GM18519 (cell line): ENCODE measurements at regions not wholly inside any gene's neighbourhood (a gene's known extent, or its start where the extent isn't known, plus 50 kb on each side); places are given as distances from the start of the nearest gene placed in this dataset.

Source experiments
- ATAC-seq: cut with Tn5 transposase; IDR thresholded peaks from one replicate; pipeline ENCODE4 v1.9.1; 2021; ENCODE audit warnings: mild to moderate bottlenecking, moderate library complexity; ENCODE audit not compliant: unreplicated experiment, low FRiP score

DNA sequence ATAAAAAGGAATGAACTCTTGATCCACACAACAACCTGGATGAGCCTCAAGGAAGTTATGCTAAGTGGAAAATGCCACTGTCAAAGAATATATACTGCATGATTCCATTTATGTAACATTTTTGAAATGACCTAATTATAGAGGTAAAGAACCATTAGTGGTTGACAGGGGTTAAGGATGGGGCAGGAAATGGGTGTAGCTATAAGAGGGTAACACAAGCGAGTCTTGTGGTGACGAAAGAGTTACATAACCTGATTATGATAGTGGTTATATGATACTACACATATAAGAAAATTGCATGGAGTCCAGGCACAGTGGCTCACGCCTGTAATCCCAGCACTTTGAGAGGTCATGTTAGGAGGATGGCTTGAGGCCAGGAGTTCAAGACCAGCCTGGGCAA lies 346.6 kb upstream of the PKDCC start:
- ATAC-seq = no peak

GRCh38 chr2:41703123-41703522 lies 344.7 kb upstream of the PKDCC start:
- no peak for ATAC-seq

DNA sequence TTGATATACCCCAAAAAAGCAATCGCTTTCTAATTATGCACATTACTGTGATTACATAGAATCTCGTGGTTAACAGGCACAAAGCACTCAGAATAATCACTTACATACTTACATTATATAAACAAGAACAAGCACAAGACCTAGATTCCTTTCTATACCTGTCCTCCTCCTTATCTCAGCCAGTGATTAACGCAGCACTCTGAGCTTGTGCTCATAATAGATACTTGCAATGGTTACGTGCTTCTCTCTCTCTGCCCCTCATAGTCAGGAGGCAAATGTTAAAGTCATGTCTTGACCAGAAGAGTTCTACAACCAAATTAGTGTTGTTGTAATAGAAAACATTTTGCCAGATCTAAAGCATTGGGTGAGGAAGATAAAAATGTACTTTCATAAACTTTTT lies 342.2 kb upstream of the PKDCC start:
- no peak for ATAC-seq

- ATAC-seq = no peak
Measured at GRCh38 chr2:41706286-41706685, 341.5 kb upstream of the PKDCC start.

GRCh38 chr2:41707790-41708451 lies 339.9 kb upstream of the PKDCC start:
- ATAC-seq = no peak

DNA sequence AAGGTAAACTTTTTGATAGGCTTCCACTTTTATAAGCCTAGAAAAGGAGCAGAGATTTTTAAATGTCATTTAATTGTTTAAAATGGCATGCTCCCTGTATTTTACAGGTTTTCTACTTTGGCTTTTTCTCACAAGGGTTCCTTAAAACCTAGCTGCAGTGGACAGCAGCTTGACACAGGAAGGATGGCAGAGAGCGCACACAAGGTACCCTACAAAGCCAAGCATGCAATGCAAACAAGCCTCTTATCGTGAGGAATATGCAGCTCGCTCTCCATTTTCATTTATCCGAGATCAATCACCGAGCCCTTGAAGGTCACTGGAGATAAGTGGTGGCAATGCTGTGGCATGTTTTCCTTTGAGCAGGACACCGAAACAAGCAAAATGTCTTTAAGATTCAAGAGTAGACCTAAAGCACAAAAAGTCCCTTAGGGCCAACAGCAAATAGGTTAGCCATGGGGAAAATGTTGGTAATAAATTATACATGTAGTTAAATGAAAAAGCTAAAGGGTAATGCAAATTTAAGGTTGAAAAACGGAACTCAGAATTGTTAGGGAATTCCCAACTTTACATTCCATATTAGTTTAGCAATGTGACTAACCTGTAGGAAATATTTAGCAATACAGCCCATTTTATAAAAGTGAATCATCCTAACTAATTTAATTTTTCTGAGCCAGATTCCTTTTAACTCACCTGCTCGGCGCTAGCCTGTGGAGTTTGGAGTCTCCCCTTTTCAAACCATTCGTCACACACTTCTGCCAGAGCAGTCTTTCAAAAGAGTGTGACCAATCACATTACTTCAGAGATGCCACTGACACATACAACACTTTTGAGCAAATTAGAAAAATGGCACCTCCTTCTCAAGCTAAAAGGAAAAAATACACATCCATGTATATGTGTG lies 337.9 kb upstream of the PKDCC start:
- ATAC-seq = no peak

- no peak for ATAC-seq
Measured at GRCh38 chr2:41710944-41711343, 336.9 kb upstream of the PKDCC start.

DNA sequence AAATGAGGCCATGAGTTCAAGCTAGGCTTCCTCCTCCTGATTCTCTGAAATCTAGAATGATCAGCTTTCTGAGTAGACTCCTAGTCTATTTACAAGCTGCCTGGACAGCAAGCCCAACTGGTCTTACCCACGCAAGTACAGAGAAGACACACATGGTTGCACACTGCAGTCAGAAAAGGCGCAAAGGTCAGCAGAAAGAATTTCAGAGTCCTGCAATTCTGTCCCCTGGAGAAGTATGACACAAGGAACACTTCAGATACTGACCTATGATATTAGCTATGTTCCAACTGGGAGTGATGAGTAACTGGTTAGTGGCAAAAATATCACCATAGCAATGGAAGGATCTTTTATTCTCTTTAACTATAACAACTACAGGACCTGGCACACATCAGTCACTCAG lies 336.1 kb upstream of the PKDCC start:
- no peak for ATAC-seq

DNA sequence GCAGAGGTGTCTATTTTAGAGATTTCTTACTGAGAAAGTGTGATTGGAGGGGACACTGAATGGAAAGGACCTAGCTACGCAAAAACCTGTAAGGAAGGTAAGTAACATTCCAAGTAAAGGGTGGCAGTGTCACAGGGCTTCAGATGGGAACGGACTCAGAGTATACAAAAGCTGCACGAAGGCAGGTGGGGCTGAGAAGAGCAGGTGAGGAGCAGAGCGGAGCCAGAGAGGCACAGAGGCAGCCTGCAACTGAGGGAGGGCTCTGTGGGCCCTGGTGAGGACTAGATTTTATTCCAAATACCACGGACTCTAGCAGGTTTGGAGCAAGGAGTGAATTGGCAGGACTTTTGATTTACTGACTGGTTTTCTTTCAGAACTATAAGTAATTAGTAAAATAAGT lies 331.3 kb upstream of the PKDCC start:
- no peak for ATAC-seq

DNA sequence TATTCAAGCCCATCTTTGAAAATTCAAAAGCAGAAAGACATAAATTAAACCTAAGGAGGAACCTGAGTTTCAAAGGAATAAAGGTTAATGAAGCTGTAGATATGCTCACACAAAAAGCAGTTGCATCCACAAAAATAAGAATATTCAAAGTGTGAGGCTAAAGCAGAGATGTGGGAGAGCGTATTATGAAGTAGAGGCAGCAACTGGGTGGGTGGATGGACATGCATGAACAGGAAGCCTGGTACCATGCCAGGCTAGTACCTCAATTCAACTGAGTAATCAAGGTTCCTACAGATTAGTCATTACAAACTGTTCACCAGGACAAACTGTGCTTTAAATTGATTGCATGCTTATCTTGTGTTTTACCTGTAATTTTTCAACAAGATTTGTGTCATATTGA lies 330.0 kb upstream of the PKDCC start:
- ATAC-seq = no peak

DNA sequence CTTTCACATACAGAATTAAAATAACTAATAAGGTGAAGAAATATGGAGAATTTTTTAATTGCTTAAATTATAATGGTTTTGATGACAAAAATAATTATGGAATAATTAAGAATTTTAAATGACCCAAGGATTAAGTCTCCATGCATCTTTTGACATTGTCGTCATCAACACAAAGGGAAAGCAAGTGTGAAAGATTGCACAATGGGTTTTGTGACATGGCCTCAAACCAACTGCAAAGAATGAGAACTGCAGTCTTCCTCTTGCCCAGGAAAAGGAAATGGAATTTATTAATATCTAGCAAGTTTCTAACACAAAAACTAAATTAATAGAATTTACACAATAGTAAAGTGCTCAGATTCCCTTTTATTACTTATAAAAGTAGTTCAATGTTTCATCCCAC lies 329.1 kb upstream of the PKDCC start:
- no peak for ATAC-seq

- ATAC-seq = no peak
Measured at GRCh38 chr2:41719756-41720155, 328.1 kb upstream of the PKDCC start.

GRCh38 chr2:41720331-41721251 lies 327.2 kb upstream of the PKDCC start:
- peak; percentile 47 for ATAC-seq

- ATAC-seq = no peak
Measured at GRCh38 chr2:41722668-41723369, 325.0 kb upstream of the PKDCC start.

GRCh38 chr2:41723526-41723925 lies 324.3 kb upstream of the PKDCC start:
- no peak for ATAC-seq

DNA sequence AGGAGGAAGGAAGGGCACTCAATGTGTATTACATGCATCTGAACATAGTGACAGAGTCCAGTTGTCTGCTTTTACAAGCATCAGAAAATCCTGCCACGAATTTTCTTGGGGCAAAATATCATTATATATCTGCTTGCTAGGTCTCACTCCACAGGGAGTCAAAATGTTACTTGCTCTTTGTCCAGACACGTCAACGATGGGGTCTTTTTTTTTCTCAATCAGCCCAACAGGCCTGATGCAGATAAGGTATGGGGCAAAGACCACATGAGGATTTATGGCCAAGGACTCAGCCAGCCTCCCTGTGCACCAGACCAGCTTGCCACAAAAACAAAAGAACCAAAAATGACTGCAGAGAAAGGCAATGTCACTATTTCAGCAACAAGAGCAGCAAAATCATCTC lies 323.4 kb upstream of the PKDCC start:
- no peak for ATAC-seq

GRCh38 chr2:41725901-41726300 lies 321.9 kb upstream of the PKDCC start:
- ATAC-seq = no peak

- ATAC-seq = no peak
Measured at GRCh38 chr2:41726364-41726763, 321.5 kb upstream of the PKDCC start.

DNA sequence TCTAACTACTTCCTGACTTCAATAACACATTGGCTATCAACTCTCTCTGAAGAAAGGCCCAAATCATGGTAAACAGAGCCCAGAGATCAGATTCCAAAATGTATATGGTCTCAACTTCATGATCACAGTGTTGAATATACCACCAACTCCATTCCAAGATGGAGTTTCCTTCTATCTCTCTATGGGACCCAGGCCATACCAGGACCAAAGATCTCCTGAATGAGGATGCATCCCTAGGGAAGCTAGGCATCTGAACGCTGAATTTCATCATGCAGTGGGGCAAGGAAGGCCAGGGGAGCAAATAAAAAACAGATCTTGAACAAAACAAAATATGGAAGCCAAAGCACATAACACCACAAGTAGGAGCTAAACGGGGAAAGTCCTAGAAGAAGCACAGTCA lies 320.7 kb upstream of the PKDCC start:
- no peak for ATAC-seq

DNA sequence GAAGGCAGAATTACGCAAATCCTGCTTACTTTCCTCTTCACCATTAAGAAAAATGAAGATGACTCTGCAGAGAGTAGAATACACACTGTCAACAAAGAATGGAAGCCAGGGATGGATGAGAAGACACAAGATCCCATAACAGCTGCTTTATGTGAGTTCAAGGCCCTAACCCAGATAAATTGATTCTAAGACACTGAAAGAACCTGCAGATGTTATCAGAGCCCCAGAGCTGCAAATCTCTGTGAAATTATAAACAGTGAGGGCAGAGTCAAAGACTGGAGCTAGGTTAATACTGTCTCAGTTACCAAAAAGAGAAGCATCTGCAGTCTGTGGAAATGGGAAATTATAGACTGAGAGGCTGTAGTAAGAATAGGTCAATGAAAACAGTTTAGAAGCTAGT lies 320.1 kb upstream of the PKDCC start:
- ATAC-seq = no peak
